ENCODE measurements at regions not wholly inside any gene's neighbourhood (a gene's known extent, or its start where the extent isn't known, plus 50 kb on each side); places are given as distances from the start of the nearest gene placed in this dataset.

- TF ChIP-seq CTCF (IDR thresholded peaks at IDR 0.05): no peak
- no peak for TF ChIP-seq POLR2A (IDR thresholded peaks at IDR 0.05)
Observed at GRCh38 chr4:142940425-142941330, 94.6 kb upstream of the INPP4B start.

All from body of pancreas (tissue), 4 donors.